DMS153 treated with DMSO at 0.1 percent for 48 hours (cell line): ENCODE measurements at regions not wholly inside any gene's neighbourhood (a gene's known extent, or its start where the extent isn't known, plus 50 kb on each side); places are given as distances from the start of the nearest gene placed in this dataset.

Experiments used
- DNase-seq: peaks from one replicate; lab custom pipeline; 2025; ENCODE audit not compliant: unreplicated experiment; lab: John Stamatoyannopoulos, UW

GRCh38 chr3:127033171-127033570 lies 50.3 kb downstream of the PLXNA1 start:
- no peak for DNase-seq

GRCh38 chr3:127033786-127034185 lies 50.9 kb downstream of the PLXNA1 start:
- no peak for DNase-seq

- no peak for DNase-seq
These were observed 51.5 kb downstream of the PLXNA1 start for GRCh38 chr3:127034195-127034989.

- DNase-seq = no peak
These were observed 52.2 kb downstream of the PLXNA1 start for GRCh38 chr3:127034990-127035652.

GRCh38 chr3:127035677-127036076 lies 52.8 kb downstream of the PLXNA1 start:
- peak; percentile 9 for DNase-seq

GRCh38 chr3:127036209-127037020 lies 53.5 kb downstream of the PLXNA1 start:
- peak; percentile 44 for DNase-seq

GRCh38 chr3:127037021-127037400 lies 54.1 kb downstream of the PLXNA1 start:
- peak; percentile 22 for DNase-seq

GRCh38 chr3:127037418-127037841 lies 54.5 kb downstream of the PLXNA1 start:
- DNase-seq = no peak

- no peak for DNase-seq
These were observed 55.1 kb downstream of the PLXNA1 start for GRCh38 chr3:127037971-127038446.

GRCh38 chr3:127038466-127038865 lies 55.6 kb downstream of the PLXNA1 start:
- no peak for DNase-seq

- DNase-seq = no peak
These were observed 56.1 kb downstream of the PLXNA1 start for GRCh38 chr3:127038923-127039581.

- no peak for DNase-seq
These were observed 56.8 kb downstream of the PLXNA1 start for GRCh38 chr3:127039719-127040118.

- DNase-seq = no peak
These were observed 57.3 kb downstream of the PLXNA1 start for GRCh38 chr3:127040216-127040615.

GRCh38 chr3:127041264-127041820 lies 58.4 kb downstream of the PLXNA1 start:
- no peak for DNase-seq

- DNase-seq = no peak
These were observed 59.0 kb downstream of the PLXNA1 start for GRCh38 chr3:127041933-127042332.

GRCh38 chr3:127042634-127043033 lies 59.7 kb downstream of the PLXNA1 start:
- DNase-seq = no peak

GRCh38 chr3:127043041-127043641 lies 60.2 kb downstream of the PLXNA1 start:
- DNase-seq = no peak

GRCh38 chr3:127043731-127044510 lies 61.0 kb downstream of the PLXNA1 start:
- DNase-seq = no peak

- no peak for DNase-seq
These were observed 62.1 kb downstream of the PLXNA1 start for GRCh38 chr3:127044996-127045395.
